Epithelial cell of proximal tubule (primary cell): ENCODE measurements at regions not wholly inside any gene's neighbourhood (a gene's known extent, or its start where the extent isn't known, plus 50 kb on each side); places are given as distances from the start of the nearest gene placed in this dataset.

Source experiments
- DNase-seq: peaks from one replicate; pipeline ENCODE4 v3.0.0-alpha.2; 2011; ENCODE audit warnings: low read depth
- H3K4me3 ChIP-seq: 2 replicates; pipeline ENCODE4 v1.5.1; 2011; ENCODE audit warnings: low read depth, mild to moderate bottlenecking, low read length
- CTCF ChIP-seq: conservative IDR thresholded peaks from 2 replicates; pipeline ENCODE4 v1.5.1; 2012; ENCODE audit warnings: low read depth, mild to moderate bottlenecking, low read length

- no peak overlapping the region for H3K4me3 ChIP-seq
These were observed 345.9 kb downstream of the TSN start for GRCh38 chr2:122101319-122101718.

GRCh38 chr2:122105171-122105876 lies 349.9 kb downstream of the TSN start:
- H3K4me3 ChIP-seq, result no peak overlapping the region
- DNase-seq, result no peak
- no peak for TF ChIP-seq CTCF

More at GRCh38 chr2:122101319-122101718, 345.9 kb downstream of the TSN start:
- DNase-seq, result no peak
- no peak for TF ChIP-seq CTCF

- no peak for DNase-seq
- no peak overlapping the region for H3K4me3 ChIP-seq
- no peak for TF ChIP-seq CTCF
These were observed 350.4 kb downstream of the TSN start for GRCh38 chr2:122105877-122106206.

- no peak for TF ChIP-seq CTCF
- no peak for DNase-seq
These were observed 352.7 kb downstream of the TSN start for GRCh38 chr2:122108186-122108585.

GRCh38 chr2:122112216-122113005 lies 357.0 kb downstream of the TSN start:
- TF ChIP-seq CTCF, result no peak
- H3K4me3 ChIP-seq, result no peak overlapping the region
- no peak for DNase-seq

More at GRCh38 chr2:122108186-122108585, 352.7 kb downstream of the TSN start:
- no peak overlapping the region for H3K4me3 ChIP-seq

- no peak for DNase-seq
- no peak overlapping the region for H3K4me3 ChIP-seq
- TF ChIP-seq CTCF, result no peak
These were observed 359.0 kb downstream of the TSN start for GRCh38 chr2:122114421-122114820.
